GM23248 (cell line): ENCODE measurements at regions not wholly inside any gene's neighbourhood (a gene's known extent, or its start where the extent isn't known, plus 50 kb on each side); places are given as distances from the start of the nearest gene placed in this dataset.

Experiments used
- EZH2 ChIP-seq: fragments of 200-600 bp; sonication (generic); IDR thresholded peaks from 2 replicates; pipeline ENCODE4 v1.6.1; 2018; ENCODE audit warnings: antibody characterized with exemption, mild to moderate bottlenecking; ENCODE audit not compliant: insufficient read depth, poor library complexity, severe bottlenecking
- EZH2phosphoT487 ChIP-seq: fragments of 200-600 bp; sonication (generic); IDR thresholded peaks from 2 replicates; pipeline ENCODE4 v1.6.1; 2018; ENCODE audit warnings: antibody characterized with exemption, moderate library complexity, mild to moderate bottlenecking, low read depth; ENCODE audit not compliant: insufficient read depth

DNA sequence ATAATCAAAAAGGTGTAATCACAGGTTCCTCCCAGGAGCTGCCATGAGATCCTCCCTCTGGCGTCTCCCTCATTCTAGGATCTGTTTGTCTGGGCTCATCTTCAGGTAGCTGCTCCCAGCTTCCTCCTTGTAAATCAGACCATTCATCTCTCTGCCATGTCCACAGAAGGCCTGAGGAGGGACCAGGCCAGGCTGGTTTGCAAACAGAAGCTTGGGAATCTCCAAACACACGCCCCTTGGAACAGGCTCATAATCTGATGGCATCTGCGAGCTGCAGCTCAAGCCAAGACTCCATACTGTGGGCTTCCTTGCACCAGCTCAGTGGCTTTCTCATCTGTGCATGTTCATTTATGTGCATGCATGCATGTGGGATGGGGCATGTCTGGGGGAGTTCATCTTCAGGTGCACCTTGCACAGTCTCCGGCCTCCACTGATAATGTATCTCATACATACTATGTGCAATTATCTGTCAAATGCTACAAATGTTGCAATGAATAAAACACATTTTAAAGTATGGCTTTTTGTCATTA is 134.9 kb downstream of the NXPE2 start:
- no peak for TF ChIP-seq EZH2
- no peak for TF ChIP-seq EZH2phosphoT487
